Activated T-helper 9 cell treated with anti-CD3 and anti-CD28 coated beads, Interleukin-2, amount 50 U/mL, for 16 hours (primary cell): ENCODE measurements at regions not wholly inside any gene's neighbourhood (a gene's known extent, or its start where the extent isn't known, plus 50 kb on each side); places are given as distances from the start of the nearest gene placed in this dataset.

ENCODE experiments used
- DNase-seq: peaks from one replicate; pipeline ENCODE4 v3.0.0-alpha.2; 2020; ENCODE audit warnings: low read depth

GRCh38 chr14:49527221-49527620 lies 59.0 kb downstream of the RPS29 start:
- no peak for DNase-seq

- DNase-seq, result no peak
Measured at GRCh38 chr14:49526101-49526500, 60.1 kb downstream of the RPS29 start.

DNA sequence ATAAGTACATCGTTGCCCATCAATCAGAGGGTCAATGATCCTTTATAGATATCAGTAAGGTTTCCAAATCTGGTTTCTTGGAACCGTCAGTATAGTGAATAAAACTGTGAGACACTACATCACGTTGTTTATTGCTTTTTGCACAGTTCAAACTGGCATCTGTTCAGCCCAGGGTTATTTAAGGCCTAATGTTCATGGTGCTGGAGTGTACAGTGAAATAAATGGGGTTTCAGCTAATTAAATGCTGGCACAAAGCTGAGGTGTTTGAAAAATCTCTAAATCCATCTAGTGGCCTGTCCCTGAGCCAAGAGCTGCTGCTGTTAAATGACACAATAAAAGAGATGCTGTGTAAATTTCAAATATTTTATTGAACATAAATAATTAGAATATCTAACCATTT lies 69.9 kb downstream of the RPS29 start:
- no peak for DNase-seq

DNA sequence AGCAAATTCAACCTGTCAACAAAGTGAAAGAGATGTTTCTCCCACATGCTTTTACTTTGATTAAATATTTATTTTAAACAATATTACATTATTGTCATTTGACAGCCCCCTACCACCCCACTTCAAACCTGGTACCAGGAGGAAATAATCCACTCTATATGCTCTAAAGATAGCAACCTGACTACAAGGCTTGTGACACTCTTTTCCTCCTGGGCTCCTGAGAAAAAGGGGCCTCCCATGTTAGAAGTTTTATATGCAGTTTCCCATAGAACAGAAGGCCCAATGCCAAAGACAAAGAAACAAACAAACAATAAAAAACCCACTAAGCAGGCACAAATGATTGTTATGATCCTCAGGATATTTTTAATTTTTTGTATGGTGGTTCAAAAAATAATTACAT lies 73.6 kb downstream of the RPS29 start:
- DNase-seq, result no peak

GRCh38 chr14:49512147-49512551 lies 74.0 kb downstream of the RPS29 start:
- no peak for DNase-seq

- DNase-seq, result no peak
Measured at GRCh38 chr14:49508124-49508523, 78.1 kb downstream of the RPS29 start.

- DNase-seq, result no peak
Measured at GRCh38 chr14:49506650-49507049, 79.5 kb downstream of the RPS29 start.

DNA sequence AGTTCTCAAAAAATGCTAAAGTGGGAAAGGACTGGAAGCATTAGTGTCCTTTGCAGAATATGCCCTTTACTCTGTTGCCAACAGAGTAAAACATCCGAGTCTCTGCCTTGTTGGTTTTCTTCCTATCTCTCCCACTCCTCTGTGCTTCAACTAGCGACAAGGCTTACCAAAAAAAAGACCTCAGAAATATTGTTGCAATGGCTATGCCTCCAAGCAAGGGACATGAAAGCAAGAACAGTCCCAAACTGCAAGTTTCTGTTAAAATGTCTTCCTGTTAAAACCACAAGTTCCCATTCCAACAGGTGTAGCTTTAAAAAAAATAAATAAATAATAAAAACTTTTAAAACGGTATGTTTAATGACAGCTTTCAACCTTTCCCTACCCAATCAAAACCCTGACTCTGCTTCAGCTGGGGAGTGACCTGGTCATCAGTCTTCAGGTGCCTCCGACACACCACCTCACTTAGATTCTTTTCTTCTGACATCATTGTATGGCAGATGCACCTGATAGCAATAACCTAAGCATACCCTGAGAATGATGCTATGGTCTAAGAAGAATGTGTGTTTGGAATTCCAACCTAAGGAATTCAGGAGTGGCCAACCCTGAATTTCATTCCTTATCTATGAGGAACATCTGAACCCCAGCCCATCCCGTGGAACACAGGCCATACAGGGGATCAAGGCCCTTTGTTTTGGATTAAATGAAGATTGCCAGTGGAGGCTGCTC lies 81.0 kb downstream of the RPS29 start:
- DNase-seq, result no peak

DNA sequence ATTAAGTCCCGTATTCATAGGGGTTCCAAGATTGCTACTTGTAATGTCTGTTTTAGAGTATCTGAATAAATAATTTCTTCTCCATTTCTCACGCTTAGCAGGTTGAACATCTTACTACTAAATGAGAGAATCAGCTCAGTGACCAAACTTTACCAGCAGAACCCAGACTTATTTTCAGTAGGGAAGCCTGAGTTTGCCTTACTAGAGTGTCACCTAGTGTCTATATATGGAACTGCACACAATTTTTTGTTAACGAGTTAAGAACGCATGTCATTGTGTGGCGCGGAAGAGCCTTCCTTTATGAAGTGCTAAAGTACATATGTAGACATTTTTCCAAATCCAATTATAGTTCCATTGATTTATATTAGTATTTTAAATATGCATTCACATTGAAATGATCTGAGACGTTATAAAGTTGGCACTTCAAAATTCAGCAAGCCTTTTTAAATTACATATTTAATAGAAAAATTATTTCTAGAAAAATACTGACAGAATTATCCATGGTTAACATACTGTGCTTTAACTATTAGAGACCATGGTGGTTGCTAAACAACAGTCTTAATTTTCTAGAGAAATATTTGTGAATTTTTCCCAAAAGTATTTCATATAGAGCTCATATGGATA lies 88.3 kb downstream of the RPS29 start:
- no peak for DNase-seq

DNA sequence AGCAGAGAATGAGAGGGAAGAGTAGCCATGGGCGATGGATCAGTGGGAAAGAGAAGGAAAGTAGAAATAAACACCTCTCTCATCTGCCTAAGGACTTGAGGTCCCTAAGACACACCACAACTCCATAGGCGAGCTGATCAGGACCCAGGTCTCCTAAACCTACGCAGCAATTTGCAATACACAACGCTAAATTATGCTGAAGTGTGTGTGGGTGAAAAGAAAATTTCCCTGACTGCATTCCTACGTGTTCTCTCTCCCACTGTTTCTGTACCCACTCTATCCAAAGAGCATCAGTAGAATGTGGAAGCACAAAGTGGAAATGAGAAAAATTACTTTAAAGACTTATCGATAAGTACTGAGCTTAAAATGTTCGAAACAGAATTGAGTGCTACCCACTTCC lies 88.9 kb downstream of the RPS29 start:
- no peak for DNase-seq

- DNase-seq, result no peak
Measured at GRCh38 chr14:49494836-49495235, 91.3 kb downstream of the RPS29 start.

- DNase-seq, result no peak
Measured at GRCh38 chr14:49493557-49493956, 92.6 kb downstream of the RPS29 start.

DNA sequence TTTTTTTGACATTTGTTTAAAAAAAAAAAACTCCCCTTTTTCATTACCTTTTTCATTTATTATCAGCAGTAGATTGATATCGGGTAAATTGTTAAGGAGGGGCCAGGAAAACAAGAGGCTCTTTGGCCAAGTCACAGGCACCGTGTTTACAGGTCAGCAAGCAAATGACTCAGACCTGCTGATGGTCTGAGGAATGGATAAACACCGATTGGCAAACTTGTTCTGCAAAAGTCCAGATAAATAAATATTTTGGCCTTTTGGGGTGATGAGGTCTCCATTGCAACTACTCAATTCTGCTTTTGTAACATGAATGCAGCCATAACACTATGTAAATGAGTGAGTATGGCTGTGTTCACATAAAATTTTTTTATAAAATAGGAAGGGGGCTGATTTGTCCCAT lies 94.0 kb downstream of the RPS29 start:
- DNase-seq, result no peak

DNA sequence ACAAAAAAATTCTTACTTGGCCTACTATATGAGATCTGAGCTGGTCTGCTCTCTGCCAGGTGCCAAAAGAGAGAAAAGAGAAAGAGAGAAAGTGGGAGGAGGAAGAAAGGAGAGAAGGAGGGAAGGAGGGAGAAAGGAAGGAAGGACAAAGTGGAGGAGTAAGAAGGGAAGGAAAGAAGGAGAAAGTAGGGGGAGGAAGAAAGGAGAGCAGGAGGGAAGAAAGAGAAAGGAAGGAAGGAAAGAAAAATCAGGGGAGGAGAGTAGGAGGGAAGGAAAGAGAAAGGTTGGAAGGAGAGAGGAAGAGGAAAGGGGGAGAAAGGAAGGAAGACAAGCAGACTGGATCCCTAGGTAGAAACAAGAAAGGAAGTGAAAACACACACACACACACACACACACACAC lies 96.8 kb downstream of the RPS29 start:
- DNase-seq, result no peak

GRCh38 chr14:49487238-49487637 lies 98.9 kb downstream of the RPS29 start:
- DNase-seq, result no peak

DNA sequence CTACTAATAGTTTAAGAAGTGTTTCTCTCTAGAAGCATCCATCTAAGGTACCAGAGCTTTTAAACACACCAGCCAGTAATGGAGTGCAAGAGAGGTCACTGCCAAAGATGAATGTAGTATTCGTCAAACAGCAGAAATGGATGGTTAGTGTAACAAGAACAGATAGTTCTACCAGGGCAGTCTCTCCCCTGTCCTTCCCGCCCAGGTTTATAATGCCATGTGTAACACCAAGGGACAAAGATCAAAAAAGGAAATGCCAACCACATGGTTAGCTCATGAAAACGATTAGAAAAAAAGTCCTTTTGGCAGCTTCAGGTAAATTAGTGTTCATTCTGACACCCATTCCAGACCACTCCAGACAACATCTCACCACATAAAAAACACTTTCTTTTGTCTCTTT lies 100.9 kb downstream of the RPS29 start:
- DNase-seq, result no peak

DNA sequence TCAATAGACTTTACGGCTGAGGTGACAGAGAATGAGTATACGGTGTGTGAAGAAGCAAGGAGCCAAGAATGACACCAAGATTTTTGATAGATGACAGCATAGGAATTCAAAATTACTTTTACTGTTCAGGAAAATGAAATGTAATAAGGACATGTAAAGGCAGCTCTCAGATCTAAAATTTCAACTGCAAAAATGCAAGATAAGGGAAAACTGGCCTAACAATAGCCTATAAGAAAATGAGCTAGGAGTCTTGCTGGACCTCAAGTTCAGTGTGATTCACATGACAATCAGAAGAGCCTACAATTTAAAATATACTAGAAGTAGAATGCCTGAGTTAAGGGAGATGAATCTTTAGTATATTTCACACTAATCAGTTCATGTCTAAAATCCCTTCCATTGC lies 102.0 kb downstream of the RPS29 start:
- DNase-seq, result no peak

GRCh38 chr14:49483268-49483667 lies 102.9 kb downstream of the RPS29 start:
- no peak for DNase-seq

- DNase-seq, result no peak
Measured at GRCh38 chr14:49480979-49481498, 105.1 kb downstream of the RPS29 start.

- no peak for DNase-seq
Measured at GRCh38 chr14:49480053-49480760, 106.0 kb downstream of the RPS29 start.

DNA sequence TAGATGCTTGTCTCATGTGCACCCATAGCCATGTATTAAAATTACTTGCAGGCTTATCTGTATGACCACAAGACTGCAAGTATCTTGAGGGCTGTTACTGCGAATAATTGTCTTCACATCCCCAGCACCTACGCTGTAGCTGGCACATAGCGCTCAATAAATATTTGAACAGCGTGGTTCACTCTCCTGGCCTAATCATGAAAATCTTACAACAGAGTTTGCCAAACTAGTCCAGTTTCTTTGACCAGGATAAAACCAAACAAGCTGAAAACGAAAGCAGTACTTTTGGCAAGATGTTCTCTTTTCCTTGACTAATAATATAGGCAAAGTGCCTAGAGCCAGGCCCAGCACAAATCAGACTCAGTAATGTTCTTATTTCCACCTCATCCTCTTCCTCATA lies 106.7 kb downstream of the RPS29 start:
- DNase-seq, result no peak

GRCh38 chr14:49478784-49479183 lies 107.4 kb downstream of the RPS29 start:
- no peak for DNase-seq

DNA sequence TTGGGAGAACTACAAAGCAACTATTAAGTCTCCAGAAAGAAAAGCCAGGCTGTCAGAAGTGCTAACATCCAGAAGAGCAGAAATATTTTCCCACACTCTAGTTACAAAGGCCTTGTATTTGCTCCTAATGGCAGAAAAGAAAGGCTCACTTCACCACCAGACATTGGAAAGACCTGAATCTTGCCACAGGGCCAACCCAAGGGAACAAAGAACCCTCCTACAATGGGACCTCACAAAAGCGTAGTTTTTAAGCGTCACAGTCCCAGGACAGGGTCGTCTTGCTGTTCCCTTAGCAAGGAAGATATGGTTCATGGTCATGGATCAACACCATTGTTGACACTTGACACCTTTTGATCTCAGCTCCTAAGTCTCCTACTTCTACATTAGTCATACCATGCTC lies 119.1 kb downstream of the RPS29 start:
- DNase-seq, result no peak
